ENCODE measurements at regions not wholly inside any gene's neighbourhood (a gene's known extent, or its start where the extent isn't known, plus 50 kb on each side); places are given as distances from the start of the nearest gene placed in this dataset.

DNA sequence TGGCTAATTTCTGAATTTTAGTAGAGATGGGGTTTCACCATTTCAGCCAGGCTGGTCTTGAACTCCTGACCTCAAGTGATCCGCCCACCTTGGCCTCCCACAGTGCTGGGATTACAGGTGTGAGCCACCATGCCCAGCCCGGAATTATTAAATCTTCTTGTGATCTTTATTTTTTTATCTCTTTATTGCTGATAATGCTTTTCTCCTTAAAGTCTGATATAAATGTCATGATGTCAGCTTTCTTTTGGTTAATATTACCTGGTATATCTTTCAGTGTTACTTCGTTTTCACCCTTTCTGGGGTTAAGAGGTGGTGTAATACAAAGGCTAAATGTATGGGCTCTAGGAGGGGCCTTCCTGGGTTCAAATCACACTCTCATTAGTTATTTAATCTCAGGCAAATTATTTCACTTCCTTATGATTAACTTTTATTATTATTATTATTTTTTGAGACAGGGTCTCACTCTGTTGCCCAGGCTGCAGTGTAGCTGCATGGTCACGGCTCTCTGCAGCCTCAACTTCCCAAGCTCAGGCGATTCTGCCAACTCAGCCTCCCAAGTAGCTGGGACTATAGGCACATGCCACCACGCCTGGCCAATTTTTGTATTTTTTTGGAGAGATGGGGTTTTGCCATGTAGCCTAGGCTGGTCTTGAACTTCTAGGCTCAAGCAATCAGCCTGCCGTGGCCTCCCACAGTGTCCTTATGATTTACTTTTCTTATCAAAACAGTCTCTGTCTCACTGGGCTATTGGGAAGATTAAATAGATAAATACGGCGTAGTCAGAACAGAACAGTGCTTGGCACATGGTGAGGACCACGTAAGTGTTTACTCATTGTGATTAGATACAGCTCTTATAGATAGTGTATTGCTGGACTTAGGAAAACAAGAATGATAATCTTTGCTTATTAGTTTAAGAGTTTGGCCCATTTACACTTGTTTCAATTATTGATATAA lies 216.5 kb downstream of the URB2 start:
- TF ChIP-seq, protein P1, sequence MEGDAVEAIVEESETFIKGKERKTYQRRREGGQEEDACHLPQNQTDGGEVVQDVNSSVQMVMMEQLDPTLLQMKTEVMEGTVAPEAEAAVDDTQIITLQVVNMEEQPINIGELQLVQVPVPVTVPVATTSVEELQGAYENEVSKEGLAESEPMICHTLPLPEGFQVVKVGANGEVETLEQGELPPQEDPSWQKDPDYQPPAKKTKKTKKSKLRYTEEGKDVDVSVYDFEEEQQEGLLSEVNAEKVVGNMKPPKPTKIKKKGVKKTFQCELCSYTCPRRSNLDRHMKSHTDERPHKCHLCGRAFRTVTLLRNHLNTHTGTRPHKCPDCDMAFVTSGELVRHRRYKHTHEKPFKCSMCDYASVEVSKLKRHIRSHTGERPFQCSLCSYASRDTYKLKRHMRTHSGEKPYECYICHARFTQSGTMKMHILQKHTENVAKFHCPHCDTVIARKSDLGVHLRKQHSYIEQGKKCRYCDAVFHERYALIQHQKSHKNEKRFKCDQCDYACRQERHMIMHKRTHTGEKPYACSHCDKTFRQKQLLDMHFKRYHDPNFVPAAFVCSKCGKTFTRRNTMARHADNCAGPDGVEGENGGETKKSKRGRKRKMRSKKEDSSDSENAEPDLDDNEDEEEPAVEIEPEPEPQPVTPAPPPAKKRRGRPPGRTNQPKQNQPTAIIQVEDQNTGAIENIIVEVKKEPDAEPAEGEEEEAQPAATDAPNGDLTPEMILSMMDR (IDR thresholded peaks at IDR 0.05; ENCODE audit: unreplicated experiment) = no peak
- Mint-ChIP-seq H3K4me3 (no peak overlapping the region), H3K9me3 (no peaks in the 10 kb centered on the region), H3K4me1 (peaks cover 2% of the 10 kb centered on the region), H3K27ac (no peak overlapping the region), H3K36me3 (no peaks in the 10 kb centered on the region), H3K27me3 (ENCODE audit: low read depth) (peaks cover 34% of the 10 kb centered on the region)
- DNase-seq (ENCODE audit: low spot score in 2 of 2, unreplicated experiment in 2 of 2) = no peak

DNA sequence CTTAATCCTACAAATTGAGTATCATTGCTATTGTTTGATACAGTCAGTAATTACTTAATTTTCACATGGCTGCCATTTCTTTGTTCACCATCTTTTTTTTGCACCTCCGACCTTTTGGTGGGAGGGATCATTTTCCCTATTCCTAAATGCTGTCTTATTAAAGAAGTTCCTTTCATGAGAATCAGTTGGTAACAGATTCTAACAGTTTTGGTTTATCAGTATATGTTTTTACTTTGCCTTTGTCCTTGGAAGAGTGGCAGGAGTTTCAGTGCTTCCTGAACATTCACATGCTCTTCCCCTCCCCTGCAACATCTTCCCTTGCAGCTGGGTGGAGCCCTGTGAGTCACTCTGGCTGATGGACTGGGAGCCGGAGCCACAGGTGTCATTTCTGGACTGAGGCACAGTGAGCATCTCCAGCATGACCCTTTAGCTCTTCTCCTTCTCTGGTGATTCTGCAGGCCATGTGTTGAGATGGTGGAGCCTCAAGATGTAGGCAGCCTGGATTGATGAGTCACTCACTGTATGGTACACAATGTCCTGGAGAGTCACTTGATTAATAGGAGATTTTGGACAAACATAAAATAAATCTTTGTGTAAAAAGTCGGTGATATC lies 217.7 kb downstream of the URB2 start:
- TF ChIP-seq, protein P1 (IDR thresholded peaks at IDR 0.05; ENCODE audit: unreplicated experiment) = no peak
- Mint-ChIP-seq H3K9me3 (no peaks in the 10 kb centered on the region), H3K27ac (no peak overlapping the region), H3K4me1 (peaks cover 2% of the 10 kb centered on the region), H3K27me3 (ENCODE audit: low read depth) (peaks cover 29% of the 10 kb centered on the region), H3K36me3 (no peaks in the 10 kb centered on the region), H3K4me3 (no peak overlapping the region)
- no peak for DNase-seq (ENCODE audit: low spot score in 2 of 2, unreplicated experiment in 2 of 2)

DNA sequence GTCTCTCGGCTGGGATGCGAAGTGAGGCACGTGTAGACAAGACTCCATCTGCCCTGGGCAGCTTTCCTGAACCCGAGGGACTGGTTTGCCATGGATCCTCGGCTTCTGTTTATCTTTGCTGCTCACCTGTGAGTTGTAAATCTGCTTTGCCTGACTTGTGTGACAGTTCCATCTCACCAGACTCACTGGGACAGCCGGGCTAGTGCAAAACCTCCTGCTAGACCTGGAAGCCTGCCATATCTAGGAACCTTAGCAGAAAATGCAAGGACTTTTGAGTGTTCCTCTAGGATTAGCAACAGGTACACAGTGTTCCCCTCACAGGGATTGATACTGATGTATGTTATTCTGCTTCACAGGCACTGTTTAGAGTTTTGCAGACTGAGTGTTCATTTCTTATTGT lies 218.6 kb downstream of the URB2 start:
- Mint-ChIP-seq H3K36me3 (no peaks in the 10 kb centered on the region), H3K27ac (no peak overlapping the region), H3K4me3 (no peak overlapping the region), H3K9me3 (no peaks in the 10 kb centered on the region), H3K4me1 (peaks cover 6% of the 10 kb centered on the region), H3K27me3 (ENCODE audit: low read depth) (peaks cover 22% of the 10 kb centered on the region)
- TF ChIP-seq, protein P1 (IDR thresholded peaks at IDR 0.05; ENCODE audit: unreplicated experiment) = no peak
- DNase-seq (ENCODE audit: low spot score in 2 of 2, unreplicated experiment in 2 of 2) = no peak

DNA sequence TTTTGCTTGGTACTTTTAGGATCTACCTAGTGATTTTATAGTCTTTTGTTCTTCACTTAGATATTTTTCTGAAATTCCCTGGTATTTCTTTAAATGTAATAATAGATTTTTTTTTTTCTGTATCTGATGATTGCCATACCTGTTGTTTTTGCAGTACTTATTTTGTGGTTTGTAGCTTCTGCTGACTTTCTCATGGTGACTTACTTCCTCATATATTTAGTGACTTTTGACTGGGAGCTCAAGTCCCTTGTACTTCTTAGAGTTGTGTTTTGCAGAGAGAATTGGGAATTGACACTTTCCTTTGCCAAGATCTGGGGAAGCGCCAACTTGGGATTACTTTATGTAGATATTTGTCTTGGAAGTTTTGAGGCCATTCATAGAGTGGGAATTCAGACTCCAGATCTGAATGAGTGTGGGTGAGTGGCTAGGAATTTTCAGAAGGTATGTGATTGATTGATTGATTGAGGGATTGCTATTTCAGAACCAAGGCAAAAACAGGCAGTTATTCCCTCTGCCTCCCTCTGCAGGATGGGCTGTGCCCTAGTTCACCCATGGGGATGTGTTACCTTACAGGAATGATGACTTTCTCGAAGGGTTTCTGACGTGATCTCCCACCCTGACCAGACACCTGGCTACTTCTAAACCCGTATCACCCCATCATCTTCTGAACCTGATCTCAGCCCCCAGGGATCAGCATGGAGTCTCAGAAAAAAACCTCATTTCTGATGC lies 219.5 kb downstream of the URB2 start:
- no peak for DNase-seq (ENCODE audit: low spot score in 2 of 2, unreplicated experiment in 2 of 2)
- Mint-ChIP-seq H3K9me3 (no peaks in the 10 kb centered on the region), H3K4me3 (no peak overlapping the region), H3K4me1 (peaks cover 6% of the 10 kb centered on the region), H3K27me3 (ENCODE audit: low read depth) (peaks cover 20% of the 10 kb centered on the region), H3K36me3 (no peaks in the 10 kb centered on the region), H3K27ac (no peak overlapping the region)
- TF ChIP-seq, protein P1 (IDR thresholded peaks at IDR 0.05; ENCODE audit: unreplicated experiment) = no peak

DNA sequence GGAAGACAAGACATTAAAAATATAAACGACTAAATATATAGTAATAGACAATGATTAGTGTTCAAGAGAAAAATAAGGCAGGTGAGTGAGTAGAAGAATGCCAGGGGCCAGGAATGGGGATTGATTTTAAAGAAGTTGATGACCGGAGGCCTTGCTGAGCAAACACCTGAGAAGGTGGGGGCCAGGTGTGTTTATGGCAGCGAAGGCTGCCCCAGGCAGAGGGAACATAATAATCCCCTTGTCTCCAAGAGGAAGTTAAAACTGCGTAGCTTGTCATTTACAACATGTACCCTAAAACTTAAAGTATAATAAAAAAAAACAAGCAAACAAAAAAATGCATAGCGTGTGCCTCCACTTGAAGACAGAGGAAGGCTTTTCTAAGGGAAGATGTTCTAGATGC lies 220.3 kb downstream of the URB2 start:
- peaks cover 6% of the 10 kb centered on the region for H3K4me1 Mint-ChIP-seq
- no peaks in the 10 kb centered on the region for H3K9me3 Mint-ChIP-seq
- H3K36me3 Mint-ChIP-seq = no peaks in the 10 kb centered on the region
- no peak overlapping the region for H3K27ac Mint-ChIP-seq
- H3K4me3 Mint-ChIP-seq = no peak overlapping the region
- peaks cover 18% of the 10 kb centered on the region for H3K27me3 Mint-ChIP-seq (ENCODE audit: low read depth)
- no peak for DNase-seq (ENCODE audit: low spot score in 2 of 2, unreplicated experiment in 2 of 2)
- TF ChIP-seq, protein P1 (IDR thresholded peaks at IDR 0.05; ENCODE audit: unreplicated experiment) = no peak

Data from mesothelial cell of epicardium (in vitro differentiated cells).